ENCODE measurements at regions not wholly inside any gene's neighbourhood (a gene's known extent, or its start where the extent isn't known, plus 50 kb on each side); places are given as distances from the start of the nearest gene placed in this dataset.

DNA sequence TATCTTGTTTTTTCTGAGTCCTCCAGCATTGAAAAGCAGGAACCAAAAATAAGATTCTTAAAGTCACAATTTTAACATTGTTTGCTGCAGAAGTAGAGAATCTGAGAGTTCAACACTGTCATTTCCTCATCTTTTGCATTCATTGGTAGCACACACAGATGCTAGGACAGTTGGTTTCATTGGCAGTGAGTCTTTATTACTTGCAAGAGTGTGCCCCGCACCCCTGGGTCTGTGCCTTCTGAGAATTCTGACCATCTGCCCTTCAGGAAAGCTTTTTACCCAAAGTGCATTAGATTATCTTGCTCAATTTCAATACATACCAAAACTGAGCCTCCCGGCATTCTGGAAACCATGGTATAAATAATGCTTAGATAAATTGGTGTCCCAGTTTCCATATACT lies 247.7 kb upstream of the SLITRK1 start:
- TF ChIP-seq CTCF (conservative IDR thresholded peaks at IDR 0.05) (no peak), ZFX (IDR thresholded peaks at IDR 0.05) (no peak)
